ENCODE measurements at regions not wholly inside any gene's neighbourhood (a gene's known extent, or its start where the extent isn't known, plus 50 kb on each side); places are given as distances from the start of the nearest gene placed in this dataset.

DNA sequence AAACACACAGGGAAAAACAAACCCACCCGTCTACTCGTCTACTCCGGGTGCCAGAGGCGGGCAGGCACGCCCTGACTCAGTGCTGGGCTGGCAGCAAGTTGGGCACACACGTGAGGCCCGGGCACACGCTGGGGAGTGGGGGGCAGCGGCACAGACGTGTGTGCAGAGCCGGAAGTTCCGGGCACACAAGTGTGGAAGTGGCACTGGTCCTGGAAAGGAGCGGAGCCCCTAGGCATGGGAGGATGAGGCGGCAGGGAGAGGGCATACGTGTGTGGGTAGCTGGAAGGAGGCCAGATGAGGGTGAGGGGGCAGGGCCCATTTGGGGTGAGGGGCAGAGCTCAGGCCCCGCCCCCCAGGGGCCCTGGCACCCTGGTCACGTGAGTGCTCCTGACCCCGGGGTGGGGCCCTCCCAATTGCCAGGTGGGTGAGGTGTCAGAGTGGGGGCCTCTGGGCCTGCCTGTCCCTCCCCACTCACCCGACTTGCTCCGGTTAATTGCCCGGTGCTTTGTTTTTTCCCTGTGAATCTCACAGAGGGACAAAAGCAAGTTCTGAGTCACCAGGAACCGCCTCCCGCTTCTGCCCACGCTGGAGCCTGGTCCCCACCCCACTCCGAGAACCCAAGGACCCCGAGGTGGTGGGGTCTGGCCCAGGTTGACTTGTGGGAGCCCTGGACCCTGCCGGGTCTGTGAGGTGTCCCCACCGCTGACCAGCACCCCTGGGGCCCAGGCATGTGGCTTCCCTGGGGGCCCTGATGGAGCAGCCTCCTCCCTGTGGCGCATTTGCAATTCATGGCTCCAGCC lies 104.8 kb upstream of the CASZ1 start:
- no peak for TF ChIP-seq ZFX (IDR thresholded peaks at IDR 0.05)
- TF ChIP-seq, protein P1, sequence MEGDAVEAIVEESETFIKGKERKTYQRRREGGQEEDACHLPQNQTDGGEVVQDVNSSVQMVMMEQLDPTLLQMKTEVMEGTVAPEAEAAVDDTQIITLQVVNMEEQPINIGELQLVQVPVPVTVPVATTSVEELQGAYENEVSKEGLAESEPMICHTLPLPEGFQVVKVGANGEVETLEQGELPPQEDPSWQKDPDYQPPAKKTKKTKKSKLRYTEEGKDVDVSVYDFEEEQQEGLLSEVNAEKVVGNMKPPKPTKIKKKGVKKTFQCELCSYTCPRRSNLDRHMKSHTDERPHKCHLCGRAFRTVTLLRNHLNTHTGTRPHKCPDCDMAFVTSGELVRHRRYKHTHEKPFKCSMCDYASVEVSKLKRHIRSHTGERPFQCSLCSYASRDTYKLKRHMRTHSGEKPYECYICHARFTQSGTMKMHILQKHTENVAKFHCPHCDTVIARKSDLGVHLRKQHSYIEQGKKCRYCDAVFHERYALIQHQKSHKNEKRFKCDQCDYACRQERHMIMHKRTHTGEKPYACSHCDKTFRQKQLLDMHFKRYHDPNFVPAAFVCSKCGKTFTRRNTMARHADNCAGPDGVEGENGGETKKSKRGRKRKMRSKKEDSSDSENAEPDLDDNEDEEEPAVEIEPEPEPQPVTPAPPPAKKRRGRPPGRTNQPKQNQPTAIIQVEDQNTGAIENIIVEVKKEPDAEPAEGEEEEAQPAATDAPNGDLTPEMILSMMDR (conservative IDR thresholded peaks at IDR 0.05): no peak

Data from C4-2B (cell line).